Esophagus muscularis mucosa (tissue), 4 donors: ENCODE measurements at regions not wholly inside any gene's neighbourhood (a gene's known extent, or its start where the extent isn't known, plus 50 kb on each side); places are given as distances from the start of the nearest gene placed in this dataset.

Source experiments
- DNase-seq: peaks from one replicate; pipeline ENCODE4 v3.0.0-alpha.2; 2017; ENCODE audit errors: extremely low spot score
- H3K27ac ChIP-seq, 4 donors: fragments of 200-600 bp; sonication (generic); replicated peaks in 1 of 4; 1 replicate in 3 of 4; 2 replicates in 1 of 4; pipeline ENCODE4 v1.5.1; 2016 to 2019; ENCODE audit warnings: mild to moderate bottlenecking in 1 of 4
- H3K27me3 ChIP-seq, 4 donors: fragments of 200-600 bp; sonication (generic); one replicate each; pipeline versions ENCODE4 v1.5.1 to v1.6.0; 2016 to 2019
- H3K36me3 ChIP-seq, 4 donors: fragments of 200-600 bp; sonication (generic); one replicate each; pipeline ENCODE4 v1.5.1; 2016 to 2019
- H3K4me1 ChIP-seq, 4 donors: fragments of 200-600 bp; sonication (generic); one replicate each; pipeline ENCODE4 v1.5.1; 2016 to 2019
- H3K4me3 ChIP-seq, 4 donors: fragments of 200-600 bp; sonication (generic); 1 replicate in 2 of 4; 2 replicates in 2 of 4; pipeline ENCODE4 v1.5.1; 2016 to 2019; ENCODE audit warnings: mild to moderate bottlenecking in 4 of 4, moderate library complexity in 1 of 4
- H3K9me3 ChIP-seq, 4 donors: fragments of 200-600 bp; sonication (generic); 1 replicate in 3 of 4; 2 replicates in 1 of 4; pipeline ENCODE4 v1.5.1; 2016 to 2019
- EP300 ChIP-seq: sonication (generic); formaldehyde crosslinking; IDR thresholded peaks from one replicate; pipeline ENCODE4 v1.6.1; 2017; ENCODE audit warnings: antibody characterized with exemption
- POLR2A ChIP-seq: fragments of 450-650 bp; IDR thresholded peaks from one replicate; pipeline ENCODE4 v1.6.1; 2017; ENCODE audit warnings: antibody characterized with exemption, moderate library complexity, mild to moderate bottlenecking, low read depth
- POLR2AphosphoS5 ChIP-seq, 2 donors: sonication (generic); formaldehyde crosslinking; IDR thresholded peaks; one replicate each; pipeline ENCODE4 v1.6.1; 2017; ENCODE audit warnings: antibody characterized with exemption in 2 of 2
- WGBS: methylation state at CpG from one replicate; pipeline ENCODE4 v1.1.5; 2018; 5-methylcytosine and 5-hydroxymethylcytosine counted together
- intact Hi-C: fragments of 100-400 bp; cut with DNase I; formaldehyde crosslinking; loops from one replicate; pipeline ENCODE4 v1.15.1; 2023
- TF ChIP-seq, protein P1 (sequence below), 3 experiments: fragments of 200-600 bp in 2 of 3; fragments of 450-650 bp in 1 of 3; sonication (generic) in 2 of 3; IDR thresholded peaks; one replicate each; pipeline ENCODE4 v1.5.1; 2017 to 2019; ENCODE audit warnings: antibody characterized with exemption in 3 of 3, mild to moderate bottlenecking in 2 of 3, moderate library complexity in 1 of 3

DNA sequence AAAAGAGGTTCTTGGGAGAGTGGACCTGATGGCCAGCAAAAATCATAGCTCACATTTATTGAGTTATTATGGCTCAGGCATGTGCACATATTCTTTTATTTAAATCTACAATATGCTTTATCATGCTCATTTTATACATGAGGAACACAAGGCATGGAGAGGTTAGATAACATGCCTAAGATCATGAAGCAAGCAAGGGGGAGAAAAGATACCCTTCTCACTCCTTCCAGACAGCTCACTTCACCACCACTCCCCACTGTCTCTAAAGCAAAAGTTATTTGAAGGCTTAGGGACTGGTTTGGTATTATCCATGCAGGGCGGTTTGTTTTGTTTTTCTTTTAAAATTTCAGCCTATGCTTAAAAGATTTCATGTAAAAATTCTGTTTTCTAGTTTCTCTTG is 59.0 kb upstream of the PDE8B start:
- 100% methylated on average over 1 of the region's 1 CpG for WGBS
- Histone ChIP-seq H3K4me3 (no peak overlapping the region), H3K27ac (no peak overlapping the region), H3K4me1 (no peaks in the 10 kb centered on the region), H3K36me3 (no peaks in the 10 kb centered on the region), H3K9me3 (no peaks in the 10 kb centered on the region), H3K27me3 (no peaks in the 10 kb centered on the region)
- TF ChIP-seq POLR2AphosphoS5 (IDR thresholded peaks at IDR 0.05) (no peak), EP300 (no peak), POLR2A (no peak)
- TF ChIP-seq, protein P1, sequence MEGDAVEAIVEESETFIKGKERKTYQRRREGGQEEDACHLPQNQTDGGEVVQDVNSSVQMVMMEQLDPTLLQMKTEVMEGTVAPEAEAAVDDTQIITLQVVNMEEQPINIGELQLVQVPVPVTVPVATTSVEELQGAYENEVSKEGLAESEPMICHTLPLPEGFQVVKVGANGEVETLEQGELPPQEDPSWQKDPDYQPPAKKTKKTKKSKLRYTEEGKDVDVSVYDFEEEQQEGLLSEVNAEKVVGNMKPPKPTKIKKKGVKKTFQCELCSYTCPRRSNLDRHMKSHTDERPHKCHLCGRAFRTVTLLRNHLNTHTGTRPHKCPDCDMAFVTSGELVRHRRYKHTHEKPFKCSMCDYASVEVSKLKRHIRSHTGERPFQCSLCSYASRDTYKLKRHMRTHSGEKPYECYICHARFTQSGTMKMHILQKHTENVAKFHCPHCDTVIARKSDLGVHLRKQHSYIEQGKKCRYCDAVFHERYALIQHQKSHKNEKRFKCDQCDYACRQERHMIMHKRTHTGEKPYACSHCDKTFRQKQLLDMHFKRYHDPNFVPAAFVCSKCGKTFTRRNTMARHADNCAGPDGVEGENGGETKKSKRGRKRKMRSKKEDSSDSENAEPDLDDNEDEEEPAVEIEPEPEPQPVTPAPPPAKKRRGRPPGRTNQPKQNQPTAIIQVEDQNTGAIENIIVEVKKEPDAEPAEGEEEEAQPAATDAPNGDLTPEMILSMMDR (IDR thresholded peaks at IDR 0.05) = no peak
- intact Hi-C loops = no loop called here
- no peak for DNase-seq

DNA sequence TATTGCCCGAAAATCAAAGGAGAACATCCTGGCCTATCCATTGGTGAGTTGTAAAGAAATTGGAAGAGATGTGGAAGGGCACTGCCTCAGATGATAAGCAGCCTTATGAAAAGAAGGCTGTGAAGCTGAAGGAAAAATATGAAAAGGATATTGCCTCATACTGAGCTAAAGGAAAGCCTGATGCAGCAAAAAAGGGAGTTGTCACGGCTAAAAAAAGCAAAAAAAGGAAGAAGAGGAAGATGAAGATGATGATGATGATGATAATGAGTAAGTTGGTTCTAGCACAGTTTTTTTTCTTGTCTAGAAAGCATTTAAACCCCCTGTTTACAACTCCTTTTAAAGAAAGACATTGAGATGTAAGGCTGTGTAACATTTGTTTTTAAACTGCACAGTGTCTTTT is 59.8 kb upstream of the ZBED3 start:
- TF ChIP-seq POLR2AphosphoS5 (IDR thresholded peaks at IDR 0.05) = no peak
- TF ChIP-seq EP300 = no peak
- TF ChIP-seq, protein P1 (IDR thresholded peaks at IDR 0.05) = no peak
- no peak for TF ChIP-seq POLR2A
- Histone ChIP-seq H3K36me3 (no peaks in the 10 kb centered on the region), H3K4me1 (peaks cover 0 to 4% (median 0%) of the 10 kb centered on the region in 4 donors), H3K9me3 (no peaks in the 10 kb centered on the region), H3K27ac (no peak overlapping the region), H3K4me3 (no peak overlapping the region), H3K27me3 (no peaks in the 10 kb centered on the region)
- 83% methylated on average over 2 of the region's 2 CpGs for WGBS
- no peak for DNase-seq
- intact Hi-C loops = no loop called here

DNA sequence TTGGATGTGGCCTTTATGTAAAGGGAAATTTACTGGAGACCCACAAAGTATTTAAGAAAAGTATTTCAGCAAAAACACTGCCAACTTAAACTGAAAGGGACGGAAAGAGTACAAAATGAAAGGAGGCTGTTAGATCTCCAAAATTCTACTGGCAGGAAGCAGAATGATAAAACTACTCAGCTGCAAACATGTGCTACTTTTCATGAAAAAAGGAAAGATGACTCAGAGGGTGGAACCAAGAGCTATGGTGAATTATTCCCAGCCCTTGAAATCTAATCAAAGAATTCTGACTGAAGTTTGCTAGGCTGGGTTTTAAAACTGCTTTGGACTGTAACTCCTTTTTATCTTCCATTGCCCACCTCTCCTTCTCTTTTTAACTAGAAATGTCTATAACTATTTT is 58.6 kb upstream of the ZBED3 start:
- Histone ChIP-seq H3K4me3 (no peak overlapping the region), H3K36me3 (no peaks in the 10 kb centered on the region), H3K4me1 (peaks cover 0 to 4% (median 0%) of the 10 kb centered on the region in 4 donors), H3K9me3 (no peaks in the 10 kb centered on the region), H3K27ac (no peak overlapping the region), H3K27me3 (no peaks in the 10 kb centered on the region)
- 69% methylated on average over 1 of the region's 1 CpG for WGBS
- intact Hi-C loops = loop anchor here (2.0 kb wide), 1 partner anchor 63 kb away; no protein-coding TSS in a partner anchor
- TF ChIP-seq POLR2AphosphoS5 (IDR thresholded peaks at IDR 0.05) (no peak), POLR2A (no peak), EP300 (no peak)
- TF ChIP-seq, protein P1 (IDR thresholded peaks at IDR 0.05) = no peak
- DNase-seq = no peak

DNA sequence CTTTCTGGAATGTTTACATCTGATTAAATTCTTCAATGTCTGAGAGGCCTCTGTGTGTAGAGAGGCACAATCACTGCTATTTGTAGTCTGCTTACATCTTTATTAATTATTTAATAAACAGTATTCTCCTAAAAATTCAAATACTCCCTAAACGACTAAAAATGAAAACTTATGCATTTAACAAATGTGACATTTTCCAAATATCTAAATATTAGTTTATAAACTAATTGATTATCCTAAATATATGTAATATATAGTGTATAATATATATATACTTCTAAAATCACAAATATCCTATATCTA is 57.7 kb upstream of the ZBED3 start:
- intact Hi-C loops = loop anchor here (2.0 to 5.0 kb wide), 2 partner anchors 64 to 348 kb away; partner anchors contain the start of gene WDR41
- H3K9me3 ChIP-seq = no peaks in the 10 kb centered on the region
- no peaks in the 10 kb centered on the region for H3K36me3 ChIP-seq
- H3K4me3 ChIP-seq = no peak overlapping the region
- peaks cover 0 to 4% (median 0%) of the 10 kb centered on the region in 4 donors for H3K4me1 ChIP-seq
- 68% methylated on average over 1 of the region's 1 CpG for WGBS
- H3K27me3 ChIP-seq = no peaks in the 10 kb centered on the region
- no peak for DNase-seq
- TF ChIP-seq, protein P1 (IDR thresholded peaks at IDR 0.05) = no peak
- TF ChIP-seq POLR2AphosphoS5 (IDR thresholded peaks at IDR 0.05) (no peak), EP300 (no peak), POLR2A (no peak)
- H3K27ac ChIP-seq = no peak overlapping the region
